GM20000 (cell line): ENCODE measurements at regions not wholly inside any gene's neighbourhood (a gene's known extent, or its start where the extent isn't known, plus 50 kb on each side); places are given as distances from the start of the nearest gene placed in this dataset.

Experiments used
- DNase-seq: peaks from one replicate; pipeline ENCODE4 v3.0.0; 2012; ENCODE audit warnings: low spot score
- TF ChIP-seq, protein P1 (sequence below): IDR thresholded peaks from 2 replicates; pipeline ENCODE4 v1.5.1; 2012; ENCODE audit warnings: mild to moderate bottlenecking, control low read depth; ENCODE audit errors: extremely low read depth, missing control alignments

GRCh38 chr5:83776437-83777031, 55.9 kb upstream of the HAPLN1 start:
- no peak for DNase-seq
- TF ChIP-seq, protein P1, sequence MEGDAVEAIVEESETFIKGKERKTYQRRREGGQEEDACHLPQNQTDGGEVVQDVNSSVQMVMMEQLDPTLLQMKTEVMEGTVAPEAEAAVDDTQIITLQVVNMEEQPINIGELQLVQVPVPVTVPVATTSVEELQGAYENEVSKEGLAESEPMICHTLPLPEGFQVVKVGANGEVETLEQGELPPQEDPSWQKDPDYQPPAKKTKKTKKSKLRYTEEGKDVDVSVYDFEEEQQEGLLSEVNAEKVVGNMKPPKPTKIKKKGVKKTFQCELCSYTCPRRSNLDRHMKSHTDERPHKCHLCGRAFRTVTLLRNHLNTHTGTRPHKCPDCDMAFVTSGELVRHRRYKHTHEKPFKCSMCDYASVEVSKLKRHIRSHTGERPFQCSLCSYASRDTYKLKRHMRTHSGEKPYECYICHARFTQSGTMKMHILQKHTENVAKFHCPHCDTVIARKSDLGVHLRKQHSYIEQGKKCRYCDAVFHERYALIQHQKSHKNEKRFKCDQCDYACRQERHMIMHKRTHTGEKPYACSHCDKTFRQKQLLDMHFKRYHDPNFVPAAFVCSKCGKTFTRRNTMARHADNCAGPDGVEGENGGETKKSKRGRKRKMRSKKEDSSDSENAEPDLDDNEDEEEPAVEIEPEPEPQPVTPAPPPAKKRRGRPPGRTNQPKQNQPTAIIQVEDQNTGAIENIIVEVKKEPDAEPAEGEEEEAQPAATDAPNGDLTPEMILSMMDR, result no peak
